Activated CD4-positive, alpha-beta T cell treated with anti-CD3 and anti-CD28 coated beads, Interleukin-2, Interleukin-6, amounts not matched to agents 100 ng/mL and 50 ng/mL, durations not matched to agents 16 hours and 8 hours (primary cell): ENCODE measurements at regions not wholly inside any gene's neighbourhood (a gene's known extent, or its start where the extent isn't known, plus 50 kb on each side); places are given as distances from the start of the nearest gene placed in this dataset.
"Not testable (repeated sequence)": the region's sequence is repeated elsewhere in the genome, so short reads cannot be mapped to it uniquely, and the experiment has no call there.

Experiments
- DNase-seq: peaks from one replicate; pipeline ENCODE4 v3.0.0-alpha.2; 2020

DNA sequence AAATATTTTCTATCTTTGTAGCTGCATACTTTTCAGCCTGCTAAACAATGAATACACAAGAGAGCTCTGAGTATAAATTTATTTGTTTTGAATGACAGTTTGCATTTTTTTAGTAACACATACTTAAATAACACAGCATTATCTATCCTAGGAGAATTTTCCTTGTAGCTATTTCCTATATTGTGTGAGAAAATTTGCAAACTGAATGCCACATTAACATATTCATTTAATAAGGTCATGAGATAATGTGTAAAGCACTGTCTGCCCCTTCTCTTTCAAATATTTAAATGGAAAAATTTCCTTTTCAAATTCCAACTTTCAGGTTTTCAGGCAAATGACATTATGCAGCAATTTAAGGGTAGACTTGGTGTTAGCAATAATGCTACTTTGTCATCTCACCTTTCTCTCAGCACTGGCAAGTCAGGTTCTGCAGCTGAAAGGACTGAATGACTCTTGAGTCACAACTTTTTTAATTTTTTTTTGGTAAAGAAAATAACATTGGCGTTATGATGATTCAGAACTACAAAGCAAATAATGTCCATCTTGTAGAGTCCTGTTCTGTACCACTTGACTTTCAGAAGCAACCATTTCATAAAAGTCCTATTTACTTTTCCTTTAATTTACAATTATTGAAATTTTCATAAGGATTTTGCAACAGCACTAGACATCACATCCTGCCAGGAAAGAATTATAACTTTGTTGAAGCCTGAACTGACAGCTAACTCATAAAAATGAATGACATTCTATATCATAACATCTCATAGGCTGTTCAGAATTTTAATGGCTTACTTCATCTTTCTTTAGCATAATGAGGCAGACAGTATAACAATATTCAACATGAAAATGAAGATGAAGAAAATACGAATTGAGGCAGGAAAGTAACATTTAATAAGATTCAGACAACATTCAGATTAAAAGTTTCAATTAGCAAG is 681.6 kb upstream of the SEMA6D start:
- DNase-seq = no peak

DNA sequence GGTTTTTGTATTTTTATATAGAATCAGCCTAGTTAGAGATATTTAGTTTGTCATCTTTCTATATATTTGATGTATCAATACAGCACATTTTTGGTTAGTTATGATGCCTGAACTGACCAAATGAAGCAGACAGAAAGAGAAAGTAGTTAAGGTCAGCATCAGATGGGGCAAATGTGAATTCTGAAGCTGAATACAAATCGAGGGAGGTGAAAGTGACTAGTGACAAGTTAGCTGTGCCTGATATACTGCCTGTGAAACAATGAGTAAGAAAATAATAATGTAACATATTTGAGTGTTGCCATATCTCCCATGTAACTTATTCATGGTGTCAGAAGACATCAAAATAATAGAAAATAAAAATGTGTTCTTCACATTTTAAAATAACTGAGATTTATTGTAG is 680.3 kb upstream of the SEMA6D start:
- no peak for DNase-seq

DNA sequence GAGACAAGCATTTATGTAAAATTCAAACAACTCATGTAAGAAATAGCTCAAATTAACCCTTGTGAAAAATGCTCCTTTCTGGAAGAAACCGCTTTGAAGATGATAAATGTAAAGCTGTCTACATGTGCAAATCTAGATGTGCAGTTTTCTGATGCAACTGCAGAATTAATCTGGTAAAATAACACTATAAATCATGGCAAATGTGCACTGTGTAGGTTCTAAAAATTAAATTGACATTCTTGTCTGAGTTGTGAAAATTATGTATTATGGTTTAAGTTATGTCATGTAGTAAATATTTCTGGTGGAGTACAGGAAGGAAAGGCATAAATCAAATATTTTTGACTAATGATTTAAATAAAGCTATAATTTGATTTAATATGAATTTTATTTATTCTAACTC is 678.1 kb upstream of the SEMA6D start:
- DNase-seq = no peak

DNA sequence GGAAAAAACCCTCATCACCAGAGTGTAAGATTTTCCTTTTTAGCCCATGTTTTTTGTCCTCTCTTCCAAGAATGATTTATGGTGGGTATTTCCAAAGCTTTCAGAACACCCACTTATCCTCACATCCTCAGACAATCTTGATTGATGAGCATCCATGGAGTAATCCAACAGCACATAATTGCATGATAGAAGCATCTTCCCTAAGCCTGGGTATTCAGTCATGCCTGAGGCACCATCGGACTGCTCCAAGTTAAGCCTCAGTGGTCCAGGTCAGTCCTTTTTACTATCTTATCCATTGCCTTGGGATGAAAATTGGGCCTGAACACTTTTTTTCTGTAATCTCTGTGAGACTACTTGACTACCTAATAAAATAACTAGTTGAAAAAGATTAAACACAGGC is 676.0 kb upstream of the SEMA6D start:
- DNase-seq = no peak

DNA sequence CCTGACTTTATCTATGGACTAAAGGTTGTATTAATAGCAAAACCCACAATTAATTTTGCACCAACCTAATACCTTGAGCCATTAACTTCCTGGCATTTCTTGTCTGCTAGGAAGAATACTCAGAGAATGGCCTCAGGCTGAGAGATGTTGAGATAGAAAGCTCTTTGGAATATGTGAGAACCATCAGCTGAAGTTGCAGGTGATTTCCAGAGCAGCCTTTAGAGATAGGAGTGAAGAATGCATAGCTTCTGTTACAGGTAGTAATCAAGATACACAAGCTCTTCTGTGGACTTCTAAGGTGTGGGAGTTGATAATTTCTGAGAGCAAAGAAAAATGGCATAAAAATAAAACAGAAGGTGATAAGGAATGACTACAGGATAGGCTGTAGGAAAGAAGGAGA is 669.3 kb upstream of the SEMA6D start:
- DNase-seq = not testable (repeated sequence)

DNA sequence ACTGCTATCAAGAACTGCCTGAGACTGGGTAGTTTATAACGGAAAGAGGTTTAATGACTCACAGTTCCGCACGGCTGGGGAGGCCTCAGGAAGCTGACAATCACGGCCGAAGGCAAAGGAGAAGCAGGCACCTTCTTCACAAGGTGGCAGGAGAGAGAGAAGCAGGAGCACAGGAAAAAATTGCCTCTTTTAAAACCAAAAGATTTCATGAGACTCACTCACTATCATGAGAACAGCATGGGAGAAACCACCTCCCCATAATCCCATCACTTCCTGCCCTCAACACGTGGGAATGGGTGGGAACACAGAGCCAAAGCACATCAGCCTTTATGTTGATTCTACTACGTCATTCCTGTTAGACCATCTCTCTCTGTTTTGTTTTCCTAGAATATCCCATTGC is 650.9 kb upstream of the SEMA6D start:
- DNase-seq = no peak

DNA sequence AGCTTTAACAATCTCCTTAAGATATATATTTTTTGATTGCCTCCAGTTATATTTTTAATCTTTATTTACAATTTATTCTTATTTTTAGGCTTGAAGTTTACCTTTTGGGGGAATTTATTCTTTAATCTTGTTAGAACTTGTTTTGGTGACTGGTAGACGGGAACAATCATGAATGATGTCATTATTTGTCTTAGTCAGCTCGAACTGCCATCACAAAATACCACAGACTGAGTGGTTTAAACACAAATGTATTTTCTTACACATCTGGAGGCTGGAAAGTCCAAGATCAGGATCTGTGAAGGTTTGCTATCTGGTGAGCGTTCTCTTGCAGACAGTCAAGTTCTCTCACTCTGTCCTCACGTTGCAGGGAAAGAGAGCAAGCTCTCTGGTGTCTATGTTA is 639.5 kb upstream of the SEMA6D start:
- not testable (repeated sequence) for DNase-seq

DNA sequence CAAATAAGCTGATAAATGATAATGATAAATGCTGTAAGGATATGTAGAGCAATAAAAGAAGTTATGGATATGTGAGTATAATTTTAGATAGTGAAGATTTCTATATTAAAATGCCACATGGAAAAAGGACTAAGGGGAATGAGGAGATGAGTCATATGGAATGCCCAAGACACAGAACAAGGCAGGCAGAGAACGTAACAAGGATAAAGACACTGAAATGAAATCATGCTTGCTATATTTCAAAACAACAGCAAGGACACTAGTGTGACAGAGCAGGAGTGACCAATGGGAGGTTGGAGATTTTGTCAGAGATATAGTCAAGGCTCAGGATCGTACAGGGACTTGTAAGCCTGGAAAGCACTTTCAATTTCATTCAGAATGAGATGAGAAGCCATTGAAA is 621.5 kb upstream of the SEMA6D start:
- no peak for DNase-seq

DNA sequence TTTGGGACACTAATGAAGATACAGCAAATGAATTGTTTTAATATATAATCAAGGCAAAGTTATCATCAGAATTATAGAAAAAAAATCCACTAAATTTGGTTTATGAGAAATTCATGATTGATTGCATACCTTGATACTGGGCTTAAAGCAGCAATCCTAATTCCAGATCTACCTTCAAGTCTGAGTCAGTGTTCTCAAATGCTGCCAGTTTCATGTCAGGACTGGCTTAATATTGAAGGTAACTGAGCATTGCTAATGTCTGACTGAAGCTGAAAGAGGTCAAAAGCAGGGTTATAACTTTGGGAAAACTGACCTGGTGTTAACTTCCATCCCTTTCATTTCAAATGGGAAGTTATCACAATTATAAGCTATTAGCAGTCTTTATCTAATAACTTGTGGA is 618.8 kb upstream of the SEMA6D start:
- not testable (repeated sequence) for DNase-seq

DNA sequence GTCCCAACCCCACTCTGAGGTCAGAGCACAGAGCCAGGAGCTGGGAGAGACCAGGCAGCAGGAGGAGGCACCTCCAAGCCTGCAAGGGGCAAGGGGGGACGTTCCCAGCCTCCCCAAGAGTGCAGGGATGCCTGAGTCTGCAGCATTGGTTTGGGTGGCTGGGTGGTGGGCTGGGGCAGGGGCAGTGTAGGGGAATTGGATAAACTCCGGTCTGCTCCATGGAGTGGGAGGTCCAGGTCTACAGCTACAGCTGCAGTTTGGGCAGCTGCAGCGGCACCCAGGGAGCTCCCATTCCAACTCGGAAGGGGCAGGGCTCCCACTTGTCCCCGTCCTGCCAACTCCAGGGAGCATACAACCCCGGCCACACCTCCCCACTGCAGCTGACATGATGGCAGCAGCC is 617.5 kb upstream of the SEMA6D start:
- not testable (repeated sequence) for DNase-seq

DNA sequence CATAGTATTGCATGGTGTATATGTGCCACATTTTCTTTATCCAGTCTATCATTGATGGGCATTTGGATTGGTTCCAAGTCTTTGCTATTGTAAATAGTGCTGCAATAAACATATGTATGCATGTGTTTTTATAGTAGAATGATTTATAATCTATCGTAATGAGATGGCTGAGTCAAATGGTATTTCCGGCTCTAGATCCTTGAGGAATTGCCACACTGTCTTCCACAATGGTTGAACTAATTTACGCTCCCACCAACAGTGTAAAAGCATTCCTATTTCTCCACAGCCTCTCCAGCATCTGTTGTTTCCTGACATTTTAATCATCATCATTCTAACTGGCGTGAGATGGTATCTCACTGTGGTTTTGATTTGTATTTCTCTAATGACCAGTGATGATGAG is 608.5 kb upstream of the SEMA6D start:
- not testable (repeated sequence) for DNase-seq

DNA sequence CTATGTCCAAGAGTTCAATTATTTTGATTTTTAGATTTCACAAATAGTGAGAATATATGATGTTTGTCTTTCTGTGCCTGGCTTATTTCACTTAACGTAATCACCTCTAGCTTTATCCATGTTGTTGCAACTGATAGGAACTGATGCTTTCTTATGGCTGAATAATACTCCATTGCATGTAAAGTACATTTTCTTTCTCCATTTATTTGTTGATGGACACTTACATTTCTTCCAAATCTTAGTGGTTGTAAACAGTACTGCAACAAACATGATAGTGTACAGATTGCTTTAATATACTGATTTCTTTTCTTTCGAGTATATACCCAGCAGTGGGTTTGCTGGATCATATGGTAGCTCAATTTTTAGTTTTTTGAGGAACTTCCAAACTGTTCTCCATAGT is 600.6 kb upstream of the SEMA6D start:
- DNase-seq = no peak

DNA sequence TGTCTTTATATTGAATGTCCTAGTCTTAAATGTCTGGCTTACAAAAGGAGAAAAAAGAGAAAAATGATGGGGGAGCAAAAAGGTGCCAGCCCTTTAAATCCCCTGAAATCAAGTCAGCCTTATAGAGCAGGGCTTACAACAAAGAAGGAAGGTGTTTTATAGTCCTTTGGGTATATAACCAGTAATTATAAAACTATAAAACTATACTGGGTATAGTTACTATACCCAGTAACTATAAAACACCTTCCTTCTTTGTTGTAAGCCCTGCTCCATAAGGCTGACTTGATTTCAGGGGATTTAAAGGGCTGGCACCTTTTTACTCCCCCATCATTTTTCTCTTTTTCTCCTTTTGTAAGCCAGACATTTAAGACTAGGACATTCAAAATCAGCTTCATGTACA is 598.0 kb upstream of the SEMA6D start:
- no peak for DNase-seq

DNA sequence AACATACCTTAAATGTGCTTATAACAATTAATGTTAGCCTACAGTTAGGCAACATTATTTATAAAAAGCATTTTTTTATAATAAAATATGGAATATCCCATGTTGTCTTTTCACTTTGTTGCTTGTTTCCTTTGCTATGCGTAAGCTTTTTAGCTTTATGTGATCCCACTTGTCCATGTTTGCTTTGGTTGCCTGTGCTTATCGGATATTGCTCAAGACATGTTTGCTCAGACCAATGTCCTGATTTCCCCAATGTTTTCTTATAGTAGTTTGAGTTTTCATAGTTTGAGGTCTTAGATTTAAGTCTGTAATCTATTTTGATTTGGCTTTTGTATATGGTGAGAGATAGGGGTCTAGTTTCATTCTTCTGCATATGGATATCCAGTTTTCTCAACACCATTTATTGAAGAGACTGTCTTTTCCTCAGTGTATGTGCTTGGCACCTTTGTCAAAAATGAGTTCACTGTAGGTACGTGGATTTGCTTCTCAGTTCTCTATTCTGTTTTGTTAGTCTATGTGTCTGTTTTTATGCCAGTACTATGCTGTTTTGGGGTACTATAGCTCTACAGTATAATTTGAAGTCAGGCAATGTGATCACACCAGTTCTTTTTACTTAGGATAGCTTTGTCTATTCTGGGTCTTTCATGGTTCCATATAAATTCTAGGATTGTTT is 592.7 kb upstream of the SEMA6D start:
- DNase-seq = no peak

DNA sequence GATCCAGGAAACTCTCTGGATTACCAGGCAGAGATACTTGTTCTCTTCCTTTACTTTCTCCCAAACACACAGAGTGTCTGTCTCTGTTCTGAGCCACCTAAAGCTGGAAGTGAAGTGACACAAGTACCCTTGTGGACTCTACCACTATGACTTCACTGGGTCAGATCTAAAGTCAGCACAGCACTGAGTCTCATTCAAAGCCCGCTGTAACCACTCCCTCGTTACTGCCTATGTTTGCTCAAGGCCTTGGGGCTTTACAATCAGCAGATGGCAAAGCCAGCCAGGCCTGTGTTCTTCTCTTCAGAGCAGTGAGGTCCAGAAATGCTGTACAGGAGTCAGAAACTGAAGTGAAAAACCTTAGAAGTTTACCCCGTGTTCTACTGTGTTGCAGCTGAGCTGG is 588.3 kb upstream of the SEMA6D start:
- DNase-seq = no peak

DNA sequence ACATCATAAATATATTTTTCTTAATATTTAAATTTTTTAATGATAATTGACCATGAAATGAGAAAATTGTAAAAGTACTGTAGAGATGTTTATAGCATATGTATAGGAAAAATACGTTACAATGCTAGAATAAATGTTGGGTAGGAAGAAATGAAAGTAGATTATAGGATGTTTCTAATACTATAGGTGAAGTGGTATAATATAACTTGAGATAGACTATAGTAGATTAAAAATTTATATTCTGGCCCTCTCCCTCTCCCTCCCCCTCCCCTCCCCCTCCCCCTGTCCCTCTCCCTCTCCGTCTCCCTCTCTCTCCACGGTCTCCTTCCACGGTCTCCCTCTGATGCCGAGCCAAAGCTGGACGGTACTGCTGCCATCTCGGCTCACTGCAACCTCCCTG is 585.9 kb upstream of the SEMA6D start:
- not testable (repeated sequence) for DNase-seq

DNA sequence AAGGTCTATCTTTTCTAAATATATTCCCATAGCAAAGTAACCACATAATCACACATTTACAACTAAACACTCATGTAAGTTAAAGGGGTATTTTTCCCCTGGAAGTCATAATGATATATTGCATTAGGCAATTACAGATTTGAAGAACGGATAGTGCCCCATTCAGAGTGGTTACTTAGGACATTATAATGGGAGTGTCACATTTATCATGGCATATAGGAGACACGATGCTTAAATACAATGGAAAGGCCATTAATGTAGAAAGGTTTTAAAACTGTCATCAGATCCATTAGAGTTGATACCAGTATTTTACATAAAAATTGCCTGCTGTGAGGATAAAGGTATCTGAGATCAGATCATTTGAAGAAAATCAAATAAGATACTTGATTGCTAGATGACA is 582.0 kb upstream of the SEMA6D start:
- no peak for DNase-seq

DNA sequence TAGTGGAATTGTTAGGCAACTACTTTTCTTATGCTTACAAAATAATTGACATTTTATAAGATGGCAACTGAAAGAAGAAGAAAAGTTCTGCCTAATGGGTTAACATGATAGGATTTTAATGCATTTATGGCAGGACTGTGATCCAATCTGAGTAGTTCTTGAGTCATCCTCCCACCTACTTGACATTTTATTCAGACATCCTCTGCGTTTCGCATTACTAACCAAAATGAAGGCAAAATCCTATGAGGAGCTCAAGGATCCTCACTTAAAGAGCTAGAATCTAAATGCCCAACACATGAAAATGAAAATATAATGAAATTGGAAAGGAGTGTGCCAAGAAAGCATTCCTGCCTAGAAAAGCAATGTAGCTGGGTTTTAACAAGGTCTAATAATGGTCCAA is 581.1 kb upstream of the SEMA6D start:
- no peak for DNase-seq

DNA sequence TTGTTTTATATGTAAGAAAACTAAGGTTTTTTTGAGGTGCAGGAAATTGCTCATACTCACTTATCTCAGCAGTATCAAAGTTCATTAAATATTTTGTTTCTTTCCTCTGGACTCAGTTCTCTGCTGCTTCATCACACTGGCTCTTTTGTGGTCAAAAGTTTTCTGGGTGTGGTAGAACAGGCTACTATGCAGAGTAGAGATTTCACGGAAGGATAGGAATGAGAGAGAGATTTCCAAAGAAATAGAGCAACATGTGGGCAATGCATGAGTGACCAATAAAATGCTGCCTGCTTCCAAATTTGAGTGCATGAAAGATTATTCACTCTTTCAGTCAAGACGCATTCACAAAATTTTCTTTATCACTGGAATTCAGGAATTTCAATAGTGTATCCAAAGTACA is 577.3 kb upstream of the SEMA6D start:
- DNase-seq = no peak

DNA sequence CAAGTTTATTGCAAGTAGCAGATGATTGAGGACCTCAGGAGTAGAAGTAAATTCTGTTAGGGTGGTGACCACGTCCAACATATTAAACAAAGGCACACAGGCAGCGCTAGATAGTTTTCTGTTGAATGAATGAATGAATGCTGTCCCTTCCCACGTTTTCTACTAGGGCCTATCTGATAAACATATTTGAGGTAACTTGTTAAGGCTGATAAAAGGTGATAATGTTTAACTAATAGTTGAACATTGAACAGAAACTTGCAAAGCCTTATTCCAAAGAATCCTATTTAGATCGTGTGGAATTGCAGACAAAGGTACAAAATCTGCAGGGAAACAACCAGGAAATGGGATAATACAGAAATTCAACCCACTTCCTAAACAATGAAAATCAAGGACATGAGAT is 559.5 kb upstream of the SEMA6D start:
- DNase-seq = no peak

DNA sequence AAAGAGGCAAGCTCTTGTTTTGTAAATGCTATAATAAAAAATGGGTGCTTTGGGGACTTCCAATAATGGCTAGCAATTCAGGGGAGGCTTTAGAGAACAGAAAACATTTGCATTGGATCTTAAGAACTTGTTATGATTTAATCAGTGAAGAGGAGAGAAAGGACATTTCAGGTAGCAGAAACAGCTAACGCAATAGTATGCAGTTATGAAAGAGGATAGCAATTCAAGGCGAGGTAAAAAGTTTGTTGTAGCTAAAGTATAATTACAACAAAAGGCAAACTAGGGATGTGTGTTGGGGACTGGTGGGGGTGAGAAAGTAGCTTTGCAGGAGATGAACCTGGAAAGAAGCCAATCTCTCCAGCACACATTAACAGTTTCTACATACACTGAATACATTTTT is 558.7 kb upstream of the SEMA6D start:
- DNase-seq = no peak

DNA sequence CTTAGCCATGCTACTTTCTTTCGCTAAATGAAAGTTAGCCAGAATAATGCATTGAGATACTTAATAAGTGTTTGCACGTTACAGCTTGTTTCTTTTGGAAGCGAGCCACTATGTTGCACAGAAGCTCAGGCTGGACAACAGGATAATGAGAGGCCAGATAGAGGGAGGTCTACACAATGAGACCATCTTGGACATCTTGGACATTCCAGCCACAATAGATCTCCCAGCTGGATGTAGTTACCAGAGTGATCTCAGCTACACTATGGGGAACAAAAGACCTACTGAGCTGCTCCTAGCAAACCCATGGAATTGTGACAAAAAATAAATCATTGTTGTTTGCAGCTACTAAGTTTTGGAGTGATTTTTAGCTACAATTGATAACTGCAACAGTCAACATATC is 540.1 kb upstream of the SEMA6D start:
- DNase-seq = no peak

DNA sequence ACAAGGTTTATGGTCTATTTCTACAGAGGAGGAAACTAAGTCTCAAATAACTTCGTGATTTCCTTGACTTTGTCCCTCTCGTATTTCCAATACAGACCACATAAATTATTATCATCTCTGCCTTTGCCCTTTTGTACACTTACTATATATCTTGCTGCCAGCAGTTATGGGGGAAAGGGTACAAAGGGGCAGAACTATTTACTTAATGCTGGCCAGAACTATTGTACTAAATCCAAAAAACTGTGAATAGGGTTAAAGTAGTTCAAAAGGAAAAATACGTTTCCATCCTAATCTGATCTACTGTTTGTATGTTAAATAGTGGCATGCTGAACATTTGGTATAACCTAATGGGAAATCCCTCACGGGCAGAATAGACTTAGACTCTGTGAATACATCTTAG is 537.3 kb upstream of the SEMA6D start:
- no peak for DNase-seq

DNA sequence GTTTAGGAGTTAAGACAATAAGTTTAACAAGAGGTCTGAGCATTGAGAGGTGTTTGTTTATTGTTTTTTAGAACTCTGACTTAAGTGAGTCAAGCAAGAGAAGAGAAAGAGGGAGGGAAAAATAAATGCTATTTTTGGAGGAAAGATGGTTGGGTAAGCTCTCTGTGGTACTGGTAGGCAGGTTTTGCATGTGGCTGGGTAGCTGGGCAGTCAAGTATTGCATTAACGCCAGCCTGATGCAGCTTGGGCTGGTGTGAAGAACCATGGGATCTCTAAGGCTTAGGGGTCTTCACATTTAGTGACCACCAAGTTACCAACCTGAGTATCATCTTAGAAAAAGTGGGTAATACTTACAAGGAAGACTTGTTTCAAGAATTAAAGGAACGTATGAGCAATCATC is 534.5 kb upstream of the SEMA6D start:
- DNase-seq = no peak
